Ishikawa (cell line): ENCODE measurements at regions not wholly inside any gene's neighbourhood (a gene's known extent, or its start where the extent isn't known, plus 50 kb on each side); places are given as distances from the start of the nearest gene placed in this dataset.

ENCODE experiments used
- EP300 ChIP-seq: IDR thresholded peaks from 2 replicates; pipeline ENCODE4 v1.6.1; 2012; ENCODE audit warnings: borderline replicate concordance
- TAF1 ChIP-seq: IDR thresholded peaks from 2 replicates; pipeline ENCODE4 v1.6.1; 2012; ENCODE audit warnings: low read depth, mild to moderate bottlenecking
- YY1 ChIP-seq: IDR thresholded peaks from 2 replicates; pipeline ENCODE4 v1.6.1; 2012; ENCODE audit warnings: low read depth
- TF ChIP-seq, protein P1 (sequence below): IDR thresholded peaks from 2 replicates; pipeline ENCODE4 v1.6.1; 2012; ENCODE audit warnings: low read depth, mild to moderate bottlenecking

- TF ChIP-seq YY1 (no peak), TAF1 (no peak), EP300 (no peak)
- TF ChIP-seq, protein P1, sequence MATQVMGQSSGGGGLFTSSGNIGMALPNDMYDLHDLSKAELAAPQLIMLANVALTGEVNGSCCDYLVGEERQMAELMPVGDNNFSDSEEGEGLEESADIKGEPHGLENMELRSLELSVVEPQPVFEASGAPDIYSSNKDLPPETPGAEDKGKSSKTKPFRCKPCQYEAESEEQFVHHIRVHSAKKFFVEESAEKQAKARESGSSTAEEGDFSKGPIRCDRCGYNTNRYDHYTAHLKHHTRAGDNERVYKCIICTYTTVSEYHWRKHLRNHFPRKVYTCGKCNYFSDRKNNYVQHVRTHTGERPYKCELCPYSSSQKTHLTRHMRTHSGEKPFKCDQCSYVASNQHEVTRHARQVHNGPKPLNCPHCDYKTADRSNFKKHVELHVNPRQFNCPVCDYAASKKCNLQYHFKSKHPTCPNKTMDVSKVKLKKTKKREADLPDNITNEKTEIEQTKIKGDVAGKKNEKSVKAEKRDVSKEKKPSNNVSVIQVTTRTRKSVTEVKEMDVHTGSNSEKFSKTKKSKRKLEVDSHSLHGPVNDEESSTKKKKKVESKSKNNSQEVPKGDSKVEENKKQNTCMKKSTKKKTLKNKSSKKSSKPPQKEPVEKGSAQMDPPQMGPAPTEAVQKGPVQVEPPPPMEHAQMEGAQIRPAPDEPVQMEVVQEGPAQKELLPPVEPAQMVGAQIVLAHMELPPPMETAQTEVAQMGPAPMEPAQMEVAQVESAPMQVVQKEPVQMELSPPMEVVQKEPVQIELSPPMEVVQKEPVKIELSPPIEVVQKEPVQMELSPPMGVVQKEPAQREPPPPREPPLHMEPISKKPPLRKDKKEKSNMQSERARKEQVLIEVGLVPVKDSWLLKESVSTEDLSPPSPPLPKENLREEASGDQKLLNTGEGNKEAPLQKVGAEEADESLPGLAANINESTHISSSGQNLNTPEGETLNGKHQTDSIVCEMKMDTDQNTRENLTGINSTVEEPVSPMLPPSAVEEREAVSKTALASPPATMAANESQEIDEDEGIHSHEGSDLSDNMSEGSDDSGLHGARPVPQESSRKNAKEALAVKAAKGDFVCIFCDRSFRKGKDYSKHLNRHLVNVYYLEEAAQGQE: no peak
Measured at GRCh38 chr2:217658806-217659205, 344.0 kb downstream of the TNS1 start.
